ENCODE measurements at regions not wholly inside any gene's neighbourhood (a gene's known extent, or its start where the extent isn't known, plus 50 kb on each side); places are given as distances from the start of the nearest gene placed in this dataset.
A peak's percentile ranks its signal among the peaks of the same experiment; 100 is the strongest.

GRCh38 chrX:114077773-114078172 is 506.1 kb upstream of the HTR2C start:
- Histone ChIP-seq H3K4me3 (no peak overlapping the region), H3K9me3 (no peaks in the 10 kb centered on the region), H3K36me3 (no peaks in the 10 kb centered on the region), H3K27ac (no peak overlapping the region), H3K4me1 (no peaks in the 10 kb centered on the region), H3K27me3 (no peaks in the 10 kb centered on the region)
- ATAC-seq, result no peak
- WGBS, 2 donors (ENCODE audit: low coverage in 1 of 2), result 70 to 83% methylated on average over 3 of the region's 3 CpGs
- no peak for TF ChIP-seq POLR2AphosphoS5 (IDR thresholded peaks at IDR 0.05)
- no peak for TF ChIP-seq POLR2A (IDR thresholded peaks at IDR 0.05)
- TF ChIP-seq CTCF (IDR thresholded peaks at IDR 0.05), result no peak
- no peak for TF ChIP-seq EP300 (IDR thresholded peaks at IDR 0.05)

- no peak for ATAC-seq
- WGBS, 2 donors (ENCODE audit: low coverage in 1 of 2), result 49 to 50% methylated on average over 3 of the region's 4 CpGs
- H3K27ac ChIP-seq, result no peak overlapping the region
- H3K36me3 ChIP-seq, result no peaks in the 10 kb centered on the region
- no peaks in the 10 kb centered on the region for H3K9me3 ChIP-seq
- H3K4me3 ChIP-seq, result no peak overlapping the region
- H3K4me1 ChIP-seq, result no peaks in the 10 kb centered on the region
- no peaks in the 10 kb centered on the region for H3K27me3 ChIP-seq
- TF ChIP-seq CTCF (IDR thresholded peaks at IDR 0.05), result peak in 1 of 4 experiments; percentile 10
- TF ChIP-seq POLR2AphosphoS5 (IDR thresholded peaks at IDR 0.05), result no peak
Observed at GRCh38 chrX:114075073-114075673, 508.7 kb upstream of the HTR2C start.

- WGBS, 2 donors (ENCODE audit: low coverage in 1 of 2), result 34 to 43% methylated on average over 2 to 3 of the region's 3 CpGs
- TF ChIP-seq POLR2AphosphoS5 (IDR thresholded peaks at IDR 0.05) (no peak), POLR2A (IDR thresholded peaks at IDR 0.05) (no peak), EP300 (IDR thresholded peaks at IDR 0.05) (no peak), CTCF (IDR thresholded peaks at IDR 0.05) (no peak)
- H3K27ac ChIP-seq, result no peak overlapping the region
- H3K36me3 ChIP-seq, result no peaks in the 10 kb centered on the region
- no peaks in the 10 kb centered on the region for H3K9me3 ChIP-seq
- H3K27me3 ChIP-seq, result no peaks in the 10 kb centered on the region
- ATAC-seq, result no peak
- H3K4me3 ChIP-seq, result no peak overlapping the region
- H3K4me1 ChIP-seq, result no peaks in the 10 kb centered on the region
Observed at GRCh38 chrX:114073926-114074325, 510.0 kb upstream of the HTR2C start.

GRCh38 chrX:114071412-114071811 is 512.5 kb upstream of the HTR2C start:
- no peaks in the 10 kb centered on the region for H3K36me3 ChIP-seq
- TF ChIP-seq POLR2AphosphoS5 (IDR thresholded peaks at IDR 0.05) (no peak), EP300 (IDR thresholded peaks at IDR 0.05) (no peak), CTCF (IDR thresholded peaks at IDR 0.05) (no peak), POLR2A (IDR thresholded peaks at IDR 0.05) (no peak)
- no peak for ATAC-seq
- no peaks in the 10 kb centered on the region for H3K4me1 ChIP-seq
- H3K27me3 ChIP-seq, result no peaks in the 10 kb centered on the region
- no peak overlapping the region for H3K4me3 ChIP-seq
- no peak overlapping the region for H3K27ac ChIP-seq
- 92 to 100% methylated on average over 1 to 3 of the region's 5 CpGs for WGBS, 2 donors (ENCODE audit: low coverage in 1 of 2)
- H3K9me3 ChIP-seq, result no peaks in the 10 kb centered on the region

GRCh38 chrX:114065577-114066223 is 518.2 kb upstream of the HTR2C start:
- no peak for TF ChIP-seq POLR2A (IDR thresholded peaks at IDR 0.05)
- TF ChIP-seq EP300 (IDR thresholded peaks at IDR 0.05), result no peak
- no peak for TF ChIP-seq CTCF (IDR thresholded peaks at IDR 0.05)
- no peak for TF ChIP-seq POLR2AphosphoS5 (IDR thresholded peaks at IDR 0.05)
- no peaks in the 10 kb centered on the region for H3K36me3 ChIP-seq
- no peak overlapping the region for H3K27ac ChIP-seq
- H3K4me1 ChIP-seq, result no peaks in the 10 kb centered on the region
- 82 to 87% methylated on average over 3 of the region's 4 CpGs for WGBS, 2 donors (ENCODE audit: low coverage in 1 of 2)
- ATAC-seq, result no peak
- H3K27me3 ChIP-seq, result no peaks in the 10 kb centered on the region
- no peak overlapping the region for H3K4me3 ChIP-seq
- no peaks in the 10 kb centered on the region for H3K9me3 ChIP-seq

Measured in gastroesophageal sphincter (tissue), 4 donors.